GM21786 (cell line): ENCODE measurements at regions not wholly inside any gene's neighbourhood (a gene's known extent, or its start where the extent isn't known, plus 50 kb on each side); places are given as distances from the start of the nearest gene placed in this dataset.
"Not testable (repeated sequence)": the region's sequence is repeated elsewhere in the genome, so short reads cannot be mapped to it uniquely, and the experiment has no call there.

Experiments
- ATAC-seq: cut with Tn5 transposase; IDR thresholded peaks from one replicate; pipeline ENCODE4 v1.9.1; 2021; ENCODE audit not compliant: unreplicated experiment

- ATAC-seq = no peak
Observed at GRCh38 chr3:6351752-6352151, 509.2 kb upstream of the GRM7 start.

- ATAC-seq = no peak
Observed at GRCh38 chr3:6354653-6355052, 506.3 kb upstream of the GRM7 start.

GRCh38 chr3:6362406-6362805 lies 498.5 kb upstream of the GRM7 start:
- no peak for ATAC-seq

GRCh38 chr3:6367171-6367570 lies 493.7 kb upstream of the GRM7 start:
- ATAC-seq = no peak

GRCh38 chr3:6392123-6392522 lies 468.8 kb upstream of the GRM7 start:
- ATAC-seq = no peak

GRCh38 chr3:6394944-6395343 lies 466.0 kb upstream of the GRM7 start:
- ATAC-seq = no peak

- ATAC-seq = no peak
Observed at GRCh38 chr3:6396631-6397030, 464.3 kb upstream of the GRM7 start.

GRCh38 chr3:6402666-6403065 lies 458.2 kb upstream of the GRM7 start:
- ATAC-seq = not testable (repeated sequence)

- ATAC-seq = not testable (repeated sequence)
Observed at GRCh38 chr3:6406923-6407322, 454.0 kb upstream of the GRM7 start.

GRCh38 chr3:6416049-6416661 lies 444.8 kb upstream of the GRM7 start:
- ATAC-seq = no peak

GRCh38 chr3:6417174-6417573 lies 443.7 kb upstream of the GRM7 start:
- no peak for ATAC-seq

- ATAC-seq = no peak
Observed at GRCh38 chr3:6418485-6418884, 442.4 kb upstream of the GRM7 start.

GRCh38 chr3:6421666-6422445 lies 439.1 kb upstream of the GRM7 start:
- no peak for ATAC-seq

GRCh38 chr3:6425289-6425820 lies 435.6 kb upstream of the GRM7 start:
- no peak for ATAC-seq

- not testable (repeated sequence) for ATAC-seq
Observed at GRCh38 chr3:6428276-6428675, 432.6 kb upstream of the GRM7 start.

GRCh38 chr3:6435951-6436350 lies 425.0 kb upstream of the GRM7 start:
- no peak for ATAC-seq

GRCh38 chr3:6437631-6438030 lies 423.3 kb upstream of the GRM7 start:
- ATAC-seq = no peak

GRCh38 chr3:6438031-6438430 lies 422.9 kb upstream of the GRM7 start:
- no peak for ATAC-seq

GRCh38 chr3:6439226-6439625 lies 421.7 kb upstream of the GRM7 start:
- ATAC-seq = no peak

- no peak for ATAC-seq
Observed at GRCh38 chr3:6439824-6440223, 421.1 kb upstream of the GRM7 start.

GRCh38 chr3:6444888-6445658 lies 415.8 kb upstream of the GRM7 start:
- no peak for ATAC-seq
